HT-29 (cell line): ENCODE measurements at regions not wholly inside any gene's neighbourhood (a gene's known extent, or its start where the extent isn't known, plus 50 kb on each side); places are given as distances from the start of the nearest gene placed in this dataset.

Source experiments
- DNase-seq: peaks from one replicate; pipeline ENCODE4 v3.0.0-alpha.2; 2015; ENCODE audit warnings: low spot score

- no peak for DNase-seq
Measured at GRCh38 chr9:86697999-86698398, 249.3 kb downstream of the GAS1 start.

- DNase-seq: no peak
Measured at GRCh38 chr9:86697213-86697612, 250.1 kb downstream of the GAS1 start.

GRCh38 chr9:86695910-86696424, 251.3 kb downstream of the GAS1 start:
- DNase-seq: no peak

- DNase-seq: no peak
Measured at GRCh38 chr9:86690034-86690433, 257.3 kb downstream of the GAS1 start.

- DNase-seq: no peak
Measured at GRCh38 chr9:86687788-86688187, 259.5 kb downstream of the GAS1 start.

GRCh38 chr9:86685556-86685955, 261.8 kb downstream of the GAS1 start:
- DNase-seq: no peak

- no peak for DNase-seq
Measured at GRCh38 chr9:86684148-86684547, 263.2 kb downstream of the GAS1 start.

GRCh38 chr9:86682240-86682639, 265.1 kb downstream of the GAS1 start:
- no peak for DNase-seq

GRCh38 chr9:86679909-86680308, 267.4 kb downstream of the GAS1 start:
- DNase-seq: no peak

GRCh38 chr9:86676396-86676795, 270.9 kb downstream of the GAS1 start:
- no peak for DNase-seq

GRCh38 chr9:86675805-86676204, 271.5 kb downstream of the GAS1 start:
- no peak for DNase-seq

- no peak for DNase-seq
Measured at GRCh38 chr9:86674487-86674886, 272.8 kb downstream of the GAS1 start.

GRCh38 chr9:86672966-86673365, 274.3 kb downstream of the GAS1 start:
- DNase-seq: no peak

- DNase-seq: no peak
Measured at GRCh38 chr9:86672301-86672700, 275.0 kb downstream of the GAS1 start.

- no peak for DNase-seq
Measured at GRCh38 chr9:86671018-86671417, 276.3 kb downstream of the GAS1 start.

- no peak for DNase-seq
Measured at GRCh38 chr9:86670536-86670935, 276.8 kb downstream of the GAS1 start.

GRCh38 chr9:86670076-86670475, 277.2 kb downstream of the GAS1 start:
- no peak for DNase-seq

GRCh38 chr9:86669422-86669821, 277.9 kb downstream of the GAS1 start:
- DNase-seq: no peak

GRCh38 chr9:86668488-86668887, 278.8 kb downstream of the GAS1 start:
- no peak for DNase-seq

GRCh38 chr9:86667307-86667706, 280.0 kb downstream of the GAS1 start:
- no peak for DNase-seq

GRCh38 chr9:86665416-86665815, 281.9 kb downstream of the GAS1 start:
- DNase-seq: no peak

GRCh38 chr9:86664603-86665002, 282.7 kb downstream of the GAS1 start:
- DNase-seq: no peak

GRCh38 chr9:86663905-86664304, 283.4 kb downstream of the GAS1 start:
- no peak for DNase-seq

GRCh38 chr9:86662890-86663468, 284.3 kb downstream of the GAS1 start:
- no peak for DNase-seq
